IPS-18c (cell line): ENCODE measurements at regions not wholly inside any gene's neighbourhood (a gene's known extent, or its start where the extent isn't known, plus 50 kb on each side); places are given as distances from the start of the nearest gene placed in this dataset.
"Not testable (repeated sequence)": the region's sequence is repeated elsewhere in the genome, so short reads cannot be mapped to it uniquely, and the experiment has no call there.

Experiments used
- H3K4me3 ChIP-seq: 2 replicates; pipeline ENCODE4 v1.7.0; 2013; ENCODE audit warnings: low read depth, mild to moderate bottlenecking, low read length, moderate library complexity; ENCODE audit not compliant: insufficient read depth
- H3K9me3 ChIP-seq: one replicate; pipeline ENCODE4 v1.6.1; 2013; ENCODE audit warnings: mild to moderate bottlenecking, low read length, moderate library complexity; ENCODE audit not compliant: control insufficient read depth, insufficient read depth

DNA sequence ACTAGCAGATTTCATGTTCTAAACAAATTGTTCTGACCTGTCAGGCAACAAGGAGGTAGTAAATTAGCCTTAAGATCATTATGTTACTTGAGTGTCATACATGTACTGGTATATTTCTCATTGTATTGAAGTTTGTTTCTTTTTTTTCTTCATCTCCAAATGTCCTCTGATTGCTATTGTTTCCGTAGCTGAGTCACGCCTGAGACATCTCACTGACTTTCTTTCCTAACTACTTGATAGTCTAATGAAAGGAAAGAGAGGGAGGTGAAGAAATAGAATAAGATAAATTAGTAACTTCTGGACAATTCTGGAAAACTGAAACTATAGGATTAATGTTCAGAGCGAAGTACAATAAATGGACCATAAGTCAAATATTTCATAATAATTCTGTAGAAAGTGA, 1049.9 kb downstream of the TSN start:
- Histone ChIP-seq H3K4me3 (no peak overlapping the region), H3K9me3 (peaks cover 5% of the 10 kb centered on the region)

DNA sequence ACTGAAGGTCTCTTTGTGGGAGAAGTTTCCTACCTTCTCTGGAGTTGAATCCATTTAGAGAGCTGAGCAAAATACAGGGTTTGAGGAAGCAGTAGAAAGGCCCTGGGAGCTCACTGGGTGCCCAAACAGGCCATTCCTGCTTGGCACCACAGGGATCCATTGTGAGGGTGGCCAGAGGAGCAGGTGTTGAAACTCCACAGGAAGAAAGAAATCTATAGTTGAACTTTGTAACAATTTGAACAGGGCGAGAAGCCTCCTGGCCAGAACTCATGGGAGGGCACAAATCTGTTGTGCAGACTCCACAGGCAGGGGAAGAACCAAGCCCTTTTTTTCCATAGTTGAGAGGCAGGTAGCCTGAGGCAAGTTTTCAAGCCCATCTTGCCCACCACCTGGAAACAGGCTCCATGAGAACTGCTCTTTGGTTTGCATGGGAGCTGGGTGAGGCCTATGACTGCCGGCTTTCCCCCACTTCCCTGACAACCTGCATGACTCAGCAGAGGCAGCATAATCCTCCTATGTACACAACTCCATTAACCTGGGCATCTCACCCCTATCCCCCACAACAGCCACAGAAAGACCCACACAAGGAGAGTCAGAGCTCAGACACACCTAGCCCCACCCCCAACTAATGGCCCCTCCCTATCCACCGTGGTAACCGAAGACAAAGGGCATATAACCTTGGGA, 1053.0 kb downstream of the TSN start:
- Histone ChIP-seq H3K9me3 (peaks cover 5% of the 10 kb centered on the region), H3K4me3 (no peak overlapping the region)

DNA sequence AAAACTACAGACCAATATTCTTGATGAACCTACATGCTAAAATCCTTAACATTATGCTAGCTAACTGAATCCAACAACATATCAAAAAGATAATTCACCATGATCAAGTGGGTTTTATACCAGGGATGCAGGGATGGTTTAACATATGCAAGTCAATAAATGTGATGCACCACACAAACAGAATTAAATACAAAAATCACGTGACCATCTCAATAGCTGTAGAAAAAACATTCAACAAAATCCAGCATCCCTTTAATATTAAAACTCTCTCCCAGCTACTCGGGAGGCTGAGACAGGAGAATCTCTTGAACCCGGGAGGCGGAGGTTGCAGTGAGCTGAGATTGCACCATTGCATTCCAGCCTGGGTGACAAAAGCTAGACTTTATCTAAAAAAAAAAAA, 1056.8 kb downstream of the TSN start:
- H3K9me3 ChIP-seq, H3K4me3 ChIP-seq: not testable (repeated sequence)

DNA sequence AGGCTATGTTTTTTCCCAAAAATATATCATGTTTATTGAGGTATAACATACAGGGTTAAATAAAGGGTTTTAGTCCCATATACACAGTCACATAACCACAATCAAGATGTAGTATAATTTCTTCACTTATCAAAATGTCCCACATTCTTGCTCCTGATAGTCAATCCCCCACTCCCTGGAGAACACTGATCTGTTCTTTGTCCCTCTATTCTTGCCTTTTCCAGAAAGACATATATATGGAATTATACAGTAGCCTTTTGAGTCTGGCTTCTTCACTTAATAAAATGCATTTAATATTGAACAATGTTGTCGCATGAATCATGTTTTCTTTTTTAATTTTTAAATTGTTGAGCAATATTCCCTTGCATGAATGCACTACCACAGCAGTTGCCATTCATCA, 1059.7 kb downstream of the TSN start:
- no peak overlapping the region for H3K4me3 ChIP-seq
- no peaks in the 10 kb centered on the region for H3K9me3 ChIP-seq

DNA sequence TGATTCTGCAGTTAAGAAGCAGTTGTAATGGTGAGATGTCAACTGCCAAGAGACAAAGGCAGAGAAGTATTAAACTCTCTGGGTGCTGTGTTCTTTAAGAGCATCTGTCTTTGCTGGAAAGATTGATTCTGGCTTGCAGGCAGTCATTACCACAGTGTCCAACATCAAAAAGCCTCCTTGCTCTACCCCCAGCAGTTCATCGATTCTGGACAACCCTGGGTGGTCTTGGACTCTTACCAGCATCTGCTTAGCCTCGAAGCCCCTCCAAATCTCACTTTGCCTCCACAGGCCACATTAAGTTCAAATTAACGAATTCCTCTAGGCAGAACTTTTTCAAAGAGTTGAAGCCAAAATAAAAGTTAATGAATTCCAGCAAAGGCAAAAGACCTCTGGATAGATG, 1061.4 kb downstream of the TSN start:
- no peak overlapping the region for H3K4me3 ChIP-seq
- no peaks in the 10 kb centered on the region for H3K9me3 ChIP-seq

DNA sequence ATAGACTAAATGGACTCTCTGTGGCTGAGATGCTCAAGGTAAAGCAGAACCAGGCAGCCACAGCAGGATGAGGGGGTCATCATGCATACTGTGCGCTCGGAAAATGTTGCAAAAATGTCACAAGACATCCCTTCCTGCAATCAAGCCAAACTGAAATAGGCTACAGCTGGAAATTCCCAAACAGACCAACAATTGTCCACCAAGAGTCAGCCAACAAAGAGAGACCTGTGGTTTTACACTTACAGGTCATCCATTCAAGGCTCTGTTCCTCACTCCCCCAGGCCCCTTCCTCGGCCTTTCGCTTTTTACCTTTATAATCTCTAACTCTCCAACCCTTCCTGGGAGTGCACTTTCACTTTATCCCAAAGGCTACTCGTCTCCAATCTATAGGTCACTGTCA, 1066.9 kb downstream of the TSN start:
- Histone ChIP-seq H3K4me3 (no peak overlapping the region), H3K9me3 (no peaks in the 10 kb centered on the region)

DNA sequence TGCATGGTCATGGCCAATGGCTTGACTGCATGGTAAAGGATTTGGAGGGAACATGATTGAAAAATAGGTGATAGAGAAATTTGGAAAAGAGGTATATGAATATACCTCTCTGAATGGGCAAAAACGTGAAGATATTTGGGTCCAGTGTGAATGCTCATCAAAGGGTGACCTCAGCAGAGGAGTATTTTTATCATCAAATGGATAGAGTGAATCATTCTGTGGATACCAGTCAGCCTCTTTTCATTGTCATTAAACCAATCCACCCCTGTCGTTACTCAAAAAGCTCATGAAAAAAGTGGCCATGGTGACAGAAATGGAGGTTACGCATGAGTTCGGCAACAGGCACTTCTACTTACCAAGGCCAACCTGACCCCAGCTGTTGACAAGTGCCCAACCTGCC, 1074.7 kb downstream of the TSN start:
- Histone ChIP-seq H3K9me3 (no peaks in the 10 kb centered on the region), H3K4me3 (no peak overlapping the region)

DNA sequence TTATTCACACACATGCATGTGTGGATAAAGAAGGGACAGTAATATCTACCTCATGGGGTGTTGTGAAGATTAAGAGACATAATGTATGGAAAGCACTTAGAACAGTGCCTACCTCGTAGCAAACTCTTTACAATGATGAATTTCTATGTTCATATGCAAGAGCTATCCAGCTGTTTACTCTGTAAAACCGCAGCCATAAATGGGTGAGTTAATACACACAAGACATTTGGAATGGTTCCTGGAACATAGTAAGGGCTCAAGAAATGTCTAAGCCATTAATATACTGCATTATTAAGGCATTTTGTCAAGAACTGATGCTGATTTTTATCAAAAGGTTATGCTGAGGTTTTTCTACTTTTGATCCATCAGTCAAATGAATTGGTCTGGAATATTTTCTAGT, 1076.2 kb downstream of the TSN start:
- Histone ChIP-seq H3K4me3 (no peak overlapping the region), H3K9me3 (peaks cover 2% of the 10 kb centered on the region)

DNA sequence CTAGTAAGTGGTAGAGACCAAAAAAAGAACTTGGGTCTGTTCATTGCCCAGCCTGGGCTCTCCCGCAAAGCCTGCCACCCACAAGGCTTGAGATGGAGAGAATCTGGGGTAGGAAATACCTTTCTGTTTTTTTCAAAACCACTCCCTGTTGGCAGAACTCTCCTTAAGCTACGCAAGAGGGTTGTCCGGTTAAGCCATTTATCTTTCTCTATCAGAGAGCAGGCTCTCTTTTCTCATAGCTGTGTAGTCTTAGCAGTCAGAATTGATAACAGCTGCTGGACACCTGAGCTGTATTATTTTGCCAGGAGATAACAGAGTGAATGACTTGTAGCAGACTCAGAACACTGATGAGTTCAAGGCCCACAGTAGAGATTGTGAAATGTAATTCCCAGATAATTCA, 1088.1 kb downstream of the TSN start:
- no peak overlapping the region for H3K4me3 ChIP-seq
- no peaks in the 10 kb centered on the region for H3K9me3 ChIP-seq

DNA sequence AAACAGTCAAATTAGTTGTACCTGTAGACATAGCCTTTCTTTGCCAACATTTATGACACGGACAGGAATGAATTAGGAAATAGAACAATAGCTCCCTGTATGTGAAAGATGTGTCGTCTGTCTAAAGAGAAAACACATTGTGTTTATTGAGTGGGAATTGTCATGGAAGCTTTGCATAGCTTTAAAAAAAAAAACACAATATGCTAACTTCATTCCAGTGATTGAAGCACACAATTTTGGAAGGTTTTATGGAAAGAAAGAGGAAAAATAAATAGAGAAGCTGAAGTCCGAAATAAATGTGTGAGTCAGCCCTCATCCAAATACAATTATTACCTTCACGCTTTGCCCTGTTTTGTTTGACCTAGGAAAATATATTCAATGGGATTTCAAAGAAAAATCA, 1095.7 kb downstream of the TSN start:
- H3K9me3 ChIP-seq = no peaks in the 10 kb centered on the region
- no peak overlapping the region for H3K4me3 ChIP-seq

DNA sequence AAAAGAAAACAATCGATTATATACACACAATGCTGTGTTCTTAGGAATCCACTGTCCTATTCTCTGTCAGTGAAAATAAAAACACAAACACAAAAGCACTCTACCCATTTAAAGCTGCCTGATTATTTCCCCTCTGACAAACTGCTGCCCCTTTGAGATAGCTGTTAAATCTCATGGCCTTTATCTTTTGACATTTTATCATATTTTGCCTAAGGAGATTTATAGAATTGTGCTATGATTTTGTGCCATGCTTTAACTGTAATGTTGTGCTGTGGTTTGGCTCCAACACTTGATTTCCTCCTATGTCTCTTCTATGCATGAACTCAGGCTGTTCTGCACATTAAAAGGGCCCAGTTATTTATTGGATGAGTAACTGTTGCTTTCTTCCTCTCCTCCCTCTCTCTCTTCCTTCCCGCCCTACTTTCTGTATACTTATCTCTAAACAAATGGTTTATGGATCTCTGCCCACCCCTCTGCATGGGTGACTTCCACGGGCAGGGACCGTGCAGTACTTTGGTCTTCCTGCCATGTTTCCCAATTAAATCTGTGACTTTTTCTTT, 1096.6 kb downstream of the TSN start:
- Histone ChIP-seq H3K9me3 (no peaks in the 10 kb centered on the region), H3K4me3 (no peak overlapping the region)

DNA sequence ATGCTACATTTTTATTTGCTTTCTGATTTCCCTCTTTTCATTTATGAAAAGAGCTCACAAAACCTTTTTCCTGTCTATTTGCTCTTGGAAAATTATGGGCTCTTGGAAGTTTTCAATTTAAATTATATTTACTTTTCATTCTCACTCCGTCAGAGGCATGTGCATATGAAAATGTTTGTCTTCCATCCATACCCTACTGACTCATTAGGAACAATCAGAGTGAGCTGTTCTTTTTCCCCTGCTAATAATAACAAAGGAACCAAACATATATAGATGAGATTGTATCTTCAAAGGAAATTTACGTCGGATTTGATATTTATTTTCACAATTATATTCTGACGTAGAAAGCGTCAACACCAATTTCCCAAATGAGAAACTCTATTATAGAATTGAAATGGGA, 1101.2 kb downstream of the TSN start:
- Histone ChIP-seq H3K9me3 (no peaks in the 10 kb centered on the region), H3K4me3 (no peak overlapping the region)

DNA sequence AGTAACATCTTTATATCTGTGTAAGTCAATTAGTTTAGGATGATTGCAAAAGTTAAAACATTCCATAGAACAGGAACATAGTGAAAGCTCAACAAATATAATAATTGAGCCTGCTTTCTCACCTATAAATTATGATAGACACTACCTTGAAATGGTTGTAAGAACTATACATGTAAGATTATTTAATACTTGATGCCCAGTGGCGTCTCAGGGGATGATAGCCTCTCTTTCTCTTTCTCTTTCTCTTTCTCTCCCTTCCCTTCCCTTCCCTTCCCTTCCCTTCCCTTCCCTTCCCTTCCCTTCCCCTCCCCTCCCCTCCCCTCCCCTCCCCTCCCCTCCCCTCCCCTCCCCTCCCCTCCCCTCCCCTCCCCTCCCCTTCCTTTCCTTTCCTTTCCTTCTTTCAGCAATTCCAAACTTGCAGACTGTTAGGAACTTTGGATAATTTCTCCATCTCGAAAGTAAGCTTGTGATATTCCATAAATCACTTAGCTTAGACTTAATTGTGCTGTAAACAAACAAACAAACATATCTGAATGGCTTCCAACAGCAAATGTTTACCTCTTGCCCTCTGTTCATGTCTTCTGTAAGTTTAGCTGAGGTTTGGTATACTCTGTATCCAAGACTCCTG, 1102.7 kb downstream of the TSN start:
- no peak overlapping the region for H3K4me3 ChIP-seq
- H3K9me3 ChIP-seq = no peaks in the 10 kb centered on the region

DNA sequence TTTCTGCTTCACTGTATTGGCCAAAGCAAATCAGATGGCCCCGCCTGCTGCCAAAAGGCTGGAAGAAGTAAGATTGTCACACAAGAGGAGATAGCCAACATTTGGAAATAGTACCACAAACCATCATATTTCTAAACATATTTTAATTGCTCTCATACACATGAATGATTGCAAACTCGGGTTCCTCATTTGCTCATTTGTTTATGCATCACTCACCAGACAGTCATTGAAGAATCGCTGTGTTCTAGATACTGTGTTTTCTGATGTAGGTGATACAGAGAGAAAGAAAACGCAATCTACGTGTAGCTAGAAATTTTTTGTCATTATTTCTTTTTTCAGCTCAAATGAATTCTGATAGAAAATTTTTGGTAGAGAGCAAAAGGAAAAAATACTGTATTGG, 1103.4 kb downstream of the TSN start:
- no peaks in the 10 kb centered on the region for H3K9me3 ChIP-seq
- no peak overlapping the region for H3K4me3 ChIP-seq

DNA sequence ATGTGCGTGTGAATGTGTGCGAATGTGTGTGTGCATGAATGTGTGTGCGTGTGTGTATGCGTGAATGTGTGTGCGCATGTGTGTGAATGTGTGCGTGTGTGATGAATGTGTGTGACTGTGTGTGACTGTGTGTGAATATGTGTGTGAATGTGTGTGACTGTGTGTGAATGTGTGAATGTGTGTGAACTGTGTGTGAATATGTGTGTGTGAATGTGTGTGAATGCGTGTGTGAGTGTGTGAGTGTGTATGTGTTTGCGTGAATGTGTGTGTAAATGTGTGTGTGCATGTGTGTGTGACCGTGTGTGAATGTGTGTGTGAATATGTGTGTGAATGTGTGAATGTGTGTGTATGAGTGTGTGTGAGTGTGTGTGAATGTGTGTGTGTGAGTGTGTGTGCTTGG, 1103.8 kb downstream of the TSN start:
- Histone ChIP-seq H3K4me3 (no peak overlapping the region), H3K9me3 (no peaks in the 10 kb centered on the region)

DNA sequence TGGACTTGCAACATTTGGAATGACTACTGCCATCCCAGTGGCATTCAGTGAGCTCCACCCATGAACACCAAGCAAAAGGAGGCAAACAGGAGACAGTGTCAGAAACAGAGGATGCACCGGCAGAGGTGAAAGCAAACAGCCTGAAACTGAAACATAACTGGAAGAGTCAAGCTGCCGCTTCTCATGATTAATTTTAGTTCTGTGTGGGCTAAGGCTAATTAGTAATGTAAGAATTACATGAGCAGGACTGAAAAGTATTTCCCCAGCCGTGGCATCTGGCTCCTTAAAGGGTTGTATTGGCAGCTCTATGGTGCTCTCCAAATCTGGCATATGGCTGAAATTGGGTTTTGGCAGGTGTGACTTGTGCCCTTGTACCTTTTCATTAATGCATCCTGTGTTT, 1108.1 kb downstream of the TSN start:
- Histone ChIP-seq H3K9me3 (no peaks in the 10 kb centered on the region), H3K4me3 (no peak overlapping the region)

DNA sequence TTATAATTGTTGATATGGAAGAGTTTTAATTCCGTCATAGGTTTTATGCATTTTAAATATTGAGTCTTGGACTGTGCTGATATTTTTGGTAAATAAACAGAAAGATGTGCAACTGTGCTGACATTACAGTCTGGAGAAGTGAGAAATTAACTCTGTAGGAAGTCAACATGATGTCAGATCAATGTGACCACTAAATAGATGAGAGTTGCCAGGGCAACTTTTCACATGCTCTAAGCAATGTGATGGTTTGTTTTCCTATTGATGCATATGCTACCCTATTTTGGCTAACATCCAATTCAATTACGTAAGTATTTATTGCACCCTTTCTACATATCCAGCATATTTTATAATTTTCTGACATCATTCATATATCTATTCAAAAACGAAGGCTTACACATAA, 1109.3 kb downstream of the TSN start:
- H3K4me3 ChIP-seq = no peak overlapping the region
- peaks cover 2% of the 10 kb centered on the region for H3K9me3 ChIP-seq

DNA sequence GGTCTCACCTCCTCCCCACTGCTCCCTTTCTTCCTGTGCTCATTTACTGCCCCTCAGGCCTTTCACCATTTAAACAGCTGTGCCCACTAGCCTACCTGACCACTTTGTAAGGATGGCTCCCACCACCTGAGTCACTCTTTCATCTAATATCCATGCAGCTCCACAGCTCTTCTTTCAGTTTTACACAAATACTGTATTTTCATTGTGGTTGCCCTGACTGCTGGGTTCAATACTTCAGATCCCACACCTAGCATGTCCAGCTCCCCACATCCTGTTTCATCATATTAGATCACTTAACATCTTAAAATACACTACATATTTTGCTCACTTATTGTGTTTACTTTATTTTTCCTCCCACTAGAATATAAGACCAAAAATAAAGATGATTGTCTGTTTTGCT, 1110.6 kb downstream of the TSN start:
- Histone ChIP-seq H3K9me3 (peaks cover 2% of the 10 kb centered on the region), H3K4me3 (no peak overlapping the region)

DNA sequence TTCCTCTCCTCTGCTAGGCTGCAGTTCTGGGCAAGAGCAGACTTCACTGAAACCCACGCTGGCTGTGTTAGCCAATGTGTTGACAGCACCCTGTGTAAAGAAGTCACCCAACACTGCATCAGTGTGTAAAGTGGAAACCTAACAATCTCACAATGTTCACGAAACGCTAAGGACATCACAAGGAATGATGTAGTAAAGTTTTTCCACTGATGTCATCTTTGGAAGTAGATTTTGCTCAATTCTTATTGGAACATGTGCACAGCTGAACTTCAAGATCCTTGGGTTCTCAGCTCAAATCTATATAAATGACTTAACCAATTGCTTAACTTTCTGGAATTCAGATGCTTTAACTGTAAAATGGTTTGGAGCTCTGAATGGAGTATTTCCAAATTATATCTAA, 1112.5 kb downstream of the TSN start:
- Histone ChIP-seq H3K4me3 (no peak overlapping the region), H3K9me3 (peaks cover 2% of the 10 kb centered on the region)
